HepG2 (cell line): ENCODE measurements at regions not wholly inside any gene's neighbourhood (a gene's known extent, or its start where the extent isn't known, plus 50 kb on each side); places are given as distances from the start of the nearest gene placed in this dataset.

Experiments used
- AGO1 ChIP-seq: fragments of 200-400 bp; formaldehyde crosslinking; IDR thresholded peaks from 2 replicates; pipeline ENCODE4 v1.6.1; 2017; ENCODE audit warnings: mild to moderate bottlenecking, low read depth, low read length, moderate library complexity; ENCODE audit not compliant: poor library complexity, severe bottlenecking
- AHR ChIP-seq: IDR thresholded peaks from 2 replicates; pipeline ENCODE4 v1.6.1; 2018; ENCODE audit warnings: missing genetic modification reagents, missing compliant biosample characterization
- NONO ChIP-seq, 2 experiments: fragments of 450-650 bp in 1 of 2; sonication (generic) in 1 of 2; formaldehyde crosslinking in 1 of 2; IDR thresholded peaks in 1 of 2; conservative IDR thresholded peaks in 1 of 2; 2 replicates each; pipeline versions ENCODE4 v1.6.1 to v1.8.0; 2017 to 2022; ENCODE audit warnings: mild to moderate bottlenecking in 1 of 2, missing genetic modification reagents in 1 of 2, moderate library complexity in 1 of 2
- NR0B2 ChIP-seq: sonication (generic); formaldehyde crosslinking; IDR thresholded peaks from 2 replicates; pipeline ENCODE4 v1.4.0; 2020; ENCODE audit warnings: mild to moderate bottlenecking, missing genetic modification reagents
- PHB2 ChIP-seq: fragments of 450-650 bp; IDR thresholded peaks from 2 replicates; pipeline ENCODE4 v1.6.1; 2018; ENCODE audit not compliant: partially characterized antibody
- RAD21 ChIP-seq: fragments of 450-650 bp; formaldehyde crosslinking; IDR thresholded peaks from 2 replicates; pipeline ENCODE4 v1.5.0; 2020; ENCODE audit warnings: mild to moderate bottlenecking
- SCMH1 ChIP-seq: sonication (generic); formaldehyde crosslinking; IDR thresholded peaks from 2 replicates; pipeline ENCODE4 v1.9.0; 2021; ENCODE audit warnings: missing genetic modification reagents, mild to moderate bottlenecking, borderline replicate concordance
- ZNF644 ChIP-seq: IDR thresholded peaks from 2 replicates; pipeline ENCODE4 v1.6.1; 2016; ENCODE audit warnings: low read depth

- TF ChIP-seq RAD21 (CRISPR knock-in tag) (no peak), AGO1 (no peak), PHB2 (no peak), ZNF644 (no peak), NONO (IDR thresholded peaks at IDR 0.05) (no peak), NONO (CRISPR knock-in tag; conservative IDR thresholded peaks at IDR 0.05) (no peak), SCMH1 (CRISPR knock-in tag) (no peak), AHR (CRISPR knock-in tag) (no peak), NR0B2 (no peak)
Observed at GRCh38 chr2:239876948-239877289, 148.2 kb downstream of the NDUFA10 start.
